Breast epithelium (tissue), 3 donors: ENCODE measurements at regions not wholly inside any gene's neighbourhood (a gene's known extent, or its start where the extent isn't known, plus 50 kb on each side); places are given as distances from the start of the nearest gene placed in this dataset.

Source experiments
- POLR2AphosphoS5 ChIP-seq, 3 donors: sonication (generic); formaldehyde crosslinking; IDR thresholded peaks; one replicate each; pipeline ENCODE4 v1.6.1; 2017; ENCODE audit warnings: antibody characterized with exemption in 3 of 3
- TF ChIP-seq, protein P1 (sequence below), 3 donors: fragments of 450-650 bp; IDR thresholded peaks; one replicate each; pipeline ENCODE4 v1.5.1; 2016 to 2017; ENCODE audit warnings: antibody characterized with exemption in 3 of 3, mild to moderate bottlenecking in 3 of 3, moderate library complexity in 3 of 3

- TF ChIP-seq, protein P1, sequence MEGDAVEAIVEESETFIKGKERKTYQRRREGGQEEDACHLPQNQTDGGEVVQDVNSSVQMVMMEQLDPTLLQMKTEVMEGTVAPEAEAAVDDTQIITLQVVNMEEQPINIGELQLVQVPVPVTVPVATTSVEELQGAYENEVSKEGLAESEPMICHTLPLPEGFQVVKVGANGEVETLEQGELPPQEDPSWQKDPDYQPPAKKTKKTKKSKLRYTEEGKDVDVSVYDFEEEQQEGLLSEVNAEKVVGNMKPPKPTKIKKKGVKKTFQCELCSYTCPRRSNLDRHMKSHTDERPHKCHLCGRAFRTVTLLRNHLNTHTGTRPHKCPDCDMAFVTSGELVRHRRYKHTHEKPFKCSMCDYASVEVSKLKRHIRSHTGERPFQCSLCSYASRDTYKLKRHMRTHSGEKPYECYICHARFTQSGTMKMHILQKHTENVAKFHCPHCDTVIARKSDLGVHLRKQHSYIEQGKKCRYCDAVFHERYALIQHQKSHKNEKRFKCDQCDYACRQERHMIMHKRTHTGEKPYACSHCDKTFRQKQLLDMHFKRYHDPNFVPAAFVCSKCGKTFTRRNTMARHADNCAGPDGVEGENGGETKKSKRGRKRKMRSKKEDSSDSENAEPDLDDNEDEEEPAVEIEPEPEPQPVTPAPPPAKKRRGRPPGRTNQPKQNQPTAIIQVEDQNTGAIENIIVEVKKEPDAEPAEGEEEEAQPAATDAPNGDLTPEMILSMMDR (IDR thresholded peaks at IDR 0.05) = no peak
- no peak for TF ChIP-seq POLR2AphosphoS5 (IDR thresholded peaks at IDR 0.05)
Observed at GRCh38 chr10:56785292-56785691, 424.2 kb upstream of the ZWINT start.
